Kidney epithelial cell (primary cell): ENCODE measurements at regions not wholly inside any gene's neighbourhood (a gene's known extent, or its start where the extent isn't known, plus 50 kb on each side); places are given as distances from the start of the nearest gene placed in this dataset.
"Not testable (repeated sequence)": the region's sequence is repeated elsewhere in the genome, so short reads cannot be mapped to it uniquely, and the experiment has no call there.

Experiments used
- DNase-seq: peaks from one replicate; pipeline ENCODE4 v3.0.0-alpha.2; 2010; ENCODE audit warnings: low read depth
- H3K27me3 ChIP-seq: 2 replicates; pipeline ENCODE4 v1.6.0; 2011; ENCODE audit warnings: low read length; ENCODE audit not compliant: control insufficient read depth, insufficient read depth
- H3K36me3 ChIP-seq: 2 replicates; pipeline ENCODE4 v1.5.1; 2011; ENCODE audit warnings: low read length; ENCODE audit not compliant: control insufficient read depth, insufficient read depth
- H3K4me3 ChIP-seq: 2 replicates; pipeline ENCODE4 v1.5.1; 2011; ENCODE audit warnings: low read depth, mild to moderate bottlenecking, control low read depth, low read length
- TF ChIP-seq, protein P1 (sequence below): IDR thresholded peaks from 2 replicates; pipeline ENCODE4 v1.5.1; 2011; ENCODE audit warnings: mild to moderate bottlenecking, moderate library complexity, low read length, control low read depth, inconsistent platforms; ENCODE audit not compliant: insufficient read depth, poor library complexity, severe bottlenecking

DNA sequence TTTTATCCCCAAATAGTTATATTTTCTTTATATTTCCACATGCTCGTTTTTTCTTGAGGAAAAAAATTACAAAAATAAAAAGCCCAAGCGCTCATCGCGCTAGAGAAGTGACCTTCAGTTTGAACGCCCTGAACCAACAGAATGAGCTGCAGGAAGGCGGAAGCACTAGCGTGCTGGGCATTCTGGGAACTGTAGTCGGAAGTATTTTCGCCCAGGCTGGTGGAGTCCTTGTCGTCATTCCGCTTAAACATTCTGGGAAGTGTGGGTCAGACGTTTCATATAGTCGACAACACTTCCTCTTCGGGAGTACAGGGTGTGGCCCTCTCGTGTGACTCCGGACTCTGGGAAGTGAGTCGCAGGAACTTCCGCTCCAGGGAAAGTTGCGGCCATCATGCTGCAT is 692.4 kb upstream of the DEFB115 start:
- H3K4me3 ChIP-seq, H3K36me3 ChIP-seq, DNase-seq, H3K27me3 ChIP-seq: not testable (repeated sequence)

DNA sequence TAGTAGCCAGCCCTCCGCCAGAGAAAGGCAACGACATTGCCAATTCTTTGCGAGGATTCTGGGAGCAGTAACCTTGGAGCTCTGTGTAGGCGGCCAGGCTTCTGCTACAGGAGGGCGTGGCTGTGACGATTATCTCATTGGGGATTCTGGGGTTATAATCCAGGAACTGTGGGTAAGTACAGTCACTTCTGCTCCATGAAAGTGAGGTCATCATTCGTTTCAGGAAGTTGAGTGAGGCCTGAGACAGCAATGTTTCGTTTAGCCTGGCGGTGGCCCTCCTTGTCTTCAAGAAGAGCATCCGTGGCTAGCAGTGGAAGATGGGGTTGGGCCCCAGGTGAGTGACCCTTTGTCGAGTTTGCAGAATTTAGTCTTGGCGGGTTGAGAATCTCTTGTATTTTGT is 687.6 kb upstream of the DEFB115 start:
- H3K27me3 ChIP-seq, H3K36me3 ChIP-seq, H3K4me3 ChIP-seq, DNase-seq: not testable (repeated sequence)

DNA sequence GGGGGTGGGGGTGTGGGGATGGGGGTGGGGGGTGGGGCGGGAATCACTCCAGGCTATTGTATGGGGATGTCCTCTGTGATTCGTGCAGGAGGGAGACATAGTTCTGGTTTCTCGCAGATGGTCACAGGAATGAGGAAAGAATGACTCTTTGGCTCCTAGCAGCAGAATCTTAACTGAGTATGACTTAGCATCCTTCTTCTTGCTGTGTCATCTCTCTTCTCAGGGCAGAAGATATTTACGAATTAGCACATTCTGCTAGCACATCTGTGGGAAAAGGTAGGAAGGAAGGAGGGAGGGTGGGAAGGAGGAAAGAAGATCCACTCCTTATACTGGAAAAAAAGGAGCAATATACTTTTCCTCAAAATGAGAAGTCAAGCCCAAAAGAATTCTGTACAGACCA is 686.8 kb upstream of the DEFB115 start:
- H3K4me3 ChIP-seq, H3K27me3 ChIP-seq, DNase-seq, H3K36me3 ChIP-seq: not testable (repeated sequence)

DNA sequence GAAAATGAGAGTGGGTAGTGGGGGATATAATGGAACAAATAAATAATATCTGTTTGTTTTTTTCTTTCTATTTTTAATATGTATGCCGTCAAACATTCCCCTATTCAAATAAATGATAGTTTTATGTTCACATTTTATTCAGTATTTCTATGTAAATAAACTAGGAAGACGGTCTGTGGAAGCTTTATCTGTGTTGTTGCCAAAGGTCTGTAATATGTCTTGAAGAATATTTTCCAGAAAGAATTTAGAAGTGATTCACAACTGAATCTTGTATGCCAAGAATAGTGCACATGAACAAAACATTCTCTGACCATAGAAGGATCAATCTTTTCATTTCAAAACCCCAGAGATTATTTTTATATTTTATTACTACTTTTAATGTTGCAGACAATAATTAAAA is 683.1 kb upstream of the DEFB115 start:
- DNase-seq, H3K36me3 ChIP-seq, H3K4me3 ChIP-seq, H3K27me3 ChIP-seq: not testable (repeated sequence)

DNA sequence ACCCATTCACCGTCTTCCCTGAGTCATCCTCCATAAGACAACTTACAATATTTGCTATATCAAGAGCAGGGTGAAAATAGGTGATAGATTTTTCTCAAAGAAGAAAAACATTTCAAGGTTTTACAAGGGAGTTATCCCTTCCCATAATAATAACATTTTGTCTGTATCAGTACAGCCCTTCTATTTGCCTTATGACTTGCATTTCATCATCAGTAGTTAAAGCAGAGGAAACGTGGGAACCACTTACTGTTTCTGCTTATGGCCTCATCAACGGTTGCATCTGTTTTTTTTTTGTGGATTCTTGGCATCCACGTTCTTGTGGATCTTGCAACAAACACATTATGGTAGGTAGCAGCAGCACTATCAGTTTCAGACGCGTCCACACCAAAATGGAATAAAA is 678.4 kb upstream of the DEFB115 start:
- not testable (repeated sequence) for DNase-seq, H3K4me3 ChIP-seq, H3K27me3 ChIP-seq, H3K36me3 ChIP-seq

DNA sequence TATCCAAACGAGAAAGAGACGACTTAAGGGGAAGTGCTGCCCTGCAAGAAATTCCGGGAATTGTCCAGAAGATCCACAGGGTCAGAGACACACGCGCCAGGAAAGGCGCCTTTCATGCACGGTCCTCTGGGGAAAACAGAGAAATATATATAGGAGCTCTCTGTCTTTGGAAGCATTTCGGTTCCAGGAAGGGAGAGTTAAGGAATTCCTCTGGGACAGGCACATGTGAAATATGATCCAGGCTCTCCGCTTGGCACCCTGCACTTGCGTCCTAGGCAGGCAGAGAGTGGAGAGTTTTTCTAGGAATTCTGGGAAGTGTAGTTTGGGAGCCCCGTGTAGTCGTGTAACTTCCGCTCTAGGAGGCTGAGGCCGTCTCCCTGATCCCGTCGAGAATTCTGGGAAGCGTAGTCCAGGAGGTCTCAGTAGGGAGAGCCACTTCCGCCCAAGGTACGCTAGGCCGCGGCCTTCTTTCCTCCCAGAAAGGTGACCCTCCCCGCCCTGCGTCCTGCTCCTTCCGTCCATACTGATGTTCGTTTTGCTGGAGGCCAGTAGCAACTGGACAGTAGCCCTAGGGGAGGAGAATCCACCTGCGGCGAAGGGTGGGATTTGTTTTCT is 677.5 kb upstream of the DEFB115 start:
- H3K4me3 ChIP-seq = peak overlapping the region; percentile 22
- H3K27me3 ChIP-seq, H3K36me3 ChIP-seq, DNase-seq: not testable (repeated sequence)

DNA sequence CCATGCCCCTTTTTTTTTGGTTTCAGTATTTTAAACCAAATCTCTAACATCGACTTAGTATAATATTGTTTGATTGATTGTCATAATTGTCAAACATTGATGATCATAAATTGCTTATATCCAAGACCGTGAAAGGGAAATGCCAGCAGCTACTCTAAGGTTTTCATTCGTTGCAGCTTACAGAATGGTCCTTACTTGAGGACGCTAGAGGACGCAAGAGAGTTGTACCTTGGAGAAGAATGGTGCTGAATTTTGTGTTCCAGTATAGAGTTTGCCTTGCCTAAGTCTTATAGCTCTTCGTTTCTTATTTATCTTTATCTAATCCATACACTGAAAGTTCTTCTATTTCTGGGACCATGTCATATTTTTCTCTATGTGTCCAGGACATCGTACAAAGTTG is 675.6 kb upstream of the DEFB115 start:
- not testable (repeated sequence) for H3K4me3 ChIP-seq, DNase-seq, H3K36me3 ChIP-seq, H3K27me3 ChIP-seq

DNA sequence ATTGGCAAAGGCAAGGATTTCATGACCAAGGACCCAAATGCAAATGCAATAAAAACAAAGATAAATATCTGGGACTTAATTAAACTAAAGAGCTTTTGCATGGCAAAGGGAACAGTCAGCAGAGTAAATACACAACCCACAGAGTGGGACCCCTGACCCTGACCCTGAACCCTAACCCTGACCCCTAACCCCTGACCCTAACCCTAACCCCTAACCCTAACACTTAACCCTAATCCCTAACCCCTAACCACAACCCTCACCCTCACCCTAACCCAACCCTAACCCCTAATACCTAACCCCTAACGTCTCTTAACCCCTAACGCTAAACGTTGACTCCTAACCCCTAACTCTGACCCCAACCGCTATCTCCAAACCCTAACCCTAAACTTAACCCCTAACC is 673.1 kb upstream of the DEFB115 start:
- not testable (repeated sequence) for H3K27me3 ChIP-seq, H3K36me3 ChIP-seq, H3K4me3 ChIP-seq, DNase-seq

DNA sequence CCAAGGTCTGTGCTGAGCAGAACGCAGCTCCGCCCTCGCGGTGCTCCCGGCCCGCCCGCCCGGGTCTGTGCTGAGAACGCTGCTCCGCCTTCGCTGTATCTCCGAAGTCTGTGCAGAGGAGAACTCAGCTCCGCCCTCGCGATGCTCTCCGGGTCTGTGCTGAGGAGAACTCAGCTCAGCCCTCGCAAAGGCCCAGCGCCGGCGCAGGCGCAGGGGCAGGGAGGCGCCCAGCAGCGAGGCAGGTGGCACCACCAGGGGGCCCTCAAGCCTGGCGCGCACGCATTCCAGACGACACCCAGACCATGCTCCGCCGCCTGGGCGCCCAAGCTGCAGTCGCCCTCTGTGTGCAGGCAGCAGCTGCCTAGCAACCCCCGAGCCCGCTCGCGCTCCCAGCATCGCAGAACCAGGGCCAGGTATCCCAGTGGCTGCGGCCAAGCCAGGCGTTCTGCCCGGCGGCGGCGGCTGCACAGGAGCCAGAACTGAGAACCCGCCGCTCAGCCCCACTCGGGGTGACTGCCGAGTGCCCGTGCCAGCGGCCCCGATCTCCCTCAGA is 672.1 kb upstream of the DEFB115 start:
- H3K36me3 ChIP-seq, H3K4me3 ChIP-seq, DNase-seq, H3K27me3 ChIP-seq: not testable (repeated sequence)

DNA sequence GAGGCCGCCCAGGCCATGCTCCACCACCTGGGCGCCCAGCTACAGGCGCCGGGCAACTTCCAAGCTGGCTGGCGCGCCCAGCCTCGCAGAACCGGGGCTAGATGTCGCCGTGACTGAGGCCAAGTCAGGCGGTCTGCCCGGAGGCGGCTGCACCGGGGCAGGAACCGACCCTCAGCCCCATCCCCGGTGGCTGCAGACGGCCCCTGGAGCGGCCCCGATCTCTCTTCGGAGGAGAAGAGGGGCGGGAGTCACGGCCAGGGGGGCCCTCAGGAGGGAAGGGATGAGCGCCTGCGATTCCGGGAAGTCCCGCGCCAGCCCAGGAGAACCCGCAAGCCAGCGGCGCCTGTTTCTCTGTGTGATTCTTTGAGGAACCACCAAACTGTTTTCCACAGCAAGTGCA is 671.3 kb upstream of the DEFB115 start:
- not testable (repeated sequence) for H3K27me3 ChIP-seq, H3K36me3 ChIP-seq, H3K4me3 ChIP-seq, DNase-seq

DNA sequence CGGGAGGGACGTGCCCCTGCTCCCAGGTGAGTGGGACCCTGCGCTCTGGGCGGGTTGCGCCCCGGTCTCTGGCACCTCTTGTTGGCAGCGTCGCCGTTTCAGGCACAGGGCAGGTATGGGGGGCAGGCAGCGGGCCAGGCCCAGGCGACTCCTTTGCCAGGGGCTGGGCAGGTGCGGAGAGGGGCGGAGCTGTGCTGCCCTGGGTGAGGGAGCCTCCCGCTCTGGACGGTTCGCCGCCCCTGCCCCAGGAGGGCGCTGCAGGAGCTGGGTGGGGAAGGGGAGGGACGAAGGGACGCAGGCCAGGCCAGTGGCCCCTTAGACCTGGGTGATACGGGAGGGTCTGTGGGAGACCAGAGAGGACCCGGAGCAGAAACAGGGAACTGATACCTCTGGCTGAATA is 663.9 kb upstream of the DEFB115 start:
- TF ChIP-seq, protein P1, sequence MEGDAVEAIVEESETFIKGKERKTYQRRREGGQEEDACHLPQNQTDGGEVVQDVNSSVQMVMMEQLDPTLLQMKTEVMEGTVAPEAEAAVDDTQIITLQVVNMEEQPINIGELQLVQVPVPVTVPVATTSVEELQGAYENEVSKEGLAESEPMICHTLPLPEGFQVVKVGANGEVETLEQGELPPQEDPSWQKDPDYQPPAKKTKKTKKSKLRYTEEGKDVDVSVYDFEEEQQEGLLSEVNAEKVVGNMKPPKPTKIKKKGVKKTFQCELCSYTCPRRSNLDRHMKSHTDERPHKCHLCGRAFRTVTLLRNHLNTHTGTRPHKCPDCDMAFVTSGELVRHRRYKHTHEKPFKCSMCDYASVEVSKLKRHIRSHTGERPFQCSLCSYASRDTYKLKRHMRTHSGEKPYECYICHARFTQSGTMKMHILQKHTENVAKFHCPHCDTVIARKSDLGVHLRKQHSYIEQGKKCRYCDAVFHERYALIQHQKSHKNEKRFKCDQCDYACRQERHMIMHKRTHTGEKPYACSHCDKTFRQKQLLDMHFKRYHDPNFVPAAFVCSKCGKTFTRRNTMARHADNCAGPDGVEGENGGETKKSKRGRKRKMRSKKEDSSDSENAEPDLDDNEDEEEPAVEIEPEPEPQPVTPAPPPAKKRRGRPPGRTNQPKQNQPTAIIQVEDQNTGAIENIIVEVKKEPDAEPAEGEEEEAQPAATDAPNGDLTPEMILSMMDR = no peak
- no peak for DNase-seq
- H3K4me3 ChIP-seq = no peak overlapping the region
- no peaks in the 10 kb centered on the region for H3K27me3 ChIP-seq
- H3K36me3 ChIP-seq = no peaks in the 10 kb centered on the region
